Chondrocyte (in vitro differentiated cells): ENCODE measurements at regions not wholly inside any gene's neighbourhood (a gene's known extent, or its start where the extent isn't known, plus 50 kb on each side); places are given as distances from the start of the nearest gene placed in this dataset.
"Not testable (repeated sequence)": the region's sequence is repeated elsewhere in the genome, so short reads cannot be mapped to it uniquely, and the experiment has no call there.

Source experiments
- DNase-seq: peaks from one replicate; pipeline ENCODE4 v3.0.0; 2021; ENCODE audit warnings: mixed read lengths, low spot score
- H3K27ac Mint-ChIP-seq: one replicate; pipeline ENCODE4 v1.8.0; 2021; ENCODE audit warnings: mild to moderate bottlenecking, moderate library complexity, mixed read lengths; ENCODE audit not compliant: unreplicated experiment
- H3K27me3 Mint-ChIP-seq: 2 replicates; pipeline ENCODE4 v1.8.0; 2021; ENCODE audit warnings: low read depth, mixed read lengths
- H3K36me3 Mint-ChIP-seq: 2 replicates; pipeline ENCODE4 v1.8.0; 2021; ENCODE audit warnings: low read depth, mixed read lengths
- H3K4me1 Mint-ChIP-seq: 2 replicates; pipeline ENCODE4 v1.8.0; 2021; ENCODE audit warnings: low read depth, mild to moderate bottlenecking, mixed read lengths
- H3K4me3 Mint-ChIP-seq: one replicate; pipeline ENCODE4 v1.8.0; 2021; ENCODE audit warnings: mild to moderate bottlenecking, moderate library complexity, mixed read lengths; ENCODE audit not compliant: unreplicated experiment
- H3K9me3 Mint-ChIP-seq: 2 replicates; pipeline ENCODE4 v1.8.0; 2021; ENCODE audit warnings: low read depth, mixed read lengths
- TF ChIP-seq, protein P1 (sequence below): fragments of 200-600 bp; sonication (generic); IDR thresholded peaks from 2 replicates; pipeline ENCODE4 v1.5.0; 2021; ENCODE audit warnings: antibody characterized with exemption, mild to moderate bottlenecking, moderate library complexity

GRCh38 chr9:94178927-94179326 lies 80.2 kb upstream of the ZNF169 start:
- Mint-ChIP-seq H3K9me3 (no peaks in the 10 kb centered on the region), H3K27ac (peak overlapping the region; percentile 68), H3K27me3 (no peaks in the 10 kb centered on the region), H3K4me3 (no peak overlapping the region), H3K36me3 (peaks cover 50% of the 10 kb centered on the region), H3K4me1 (peaks cover 68% of the 10 kb centered on the region)
- no peak for DNase-seq
- TF ChIP-seq, protein P1, sequence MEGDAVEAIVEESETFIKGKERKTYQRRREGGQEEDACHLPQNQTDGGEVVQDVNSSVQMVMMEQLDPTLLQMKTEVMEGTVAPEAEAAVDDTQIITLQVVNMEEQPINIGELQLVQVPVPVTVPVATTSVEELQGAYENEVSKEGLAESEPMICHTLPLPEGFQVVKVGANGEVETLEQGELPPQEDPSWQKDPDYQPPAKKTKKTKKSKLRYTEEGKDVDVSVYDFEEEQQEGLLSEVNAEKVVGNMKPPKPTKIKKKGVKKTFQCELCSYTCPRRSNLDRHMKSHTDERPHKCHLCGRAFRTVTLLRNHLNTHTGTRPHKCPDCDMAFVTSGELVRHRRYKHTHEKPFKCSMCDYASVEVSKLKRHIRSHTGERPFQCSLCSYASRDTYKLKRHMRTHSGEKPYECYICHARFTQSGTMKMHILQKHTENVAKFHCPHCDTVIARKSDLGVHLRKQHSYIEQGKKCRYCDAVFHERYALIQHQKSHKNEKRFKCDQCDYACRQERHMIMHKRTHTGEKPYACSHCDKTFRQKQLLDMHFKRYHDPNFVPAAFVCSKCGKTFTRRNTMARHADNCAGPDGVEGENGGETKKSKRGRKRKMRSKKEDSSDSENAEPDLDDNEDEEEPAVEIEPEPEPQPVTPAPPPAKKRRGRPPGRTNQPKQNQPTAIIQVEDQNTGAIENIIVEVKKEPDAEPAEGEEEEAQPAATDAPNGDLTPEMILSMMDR = no peak

- Mint-ChIP-seq H3K27ac (peak overlapping the region; percentile 37), H3K36me3 (peaks cover 47% of the 10 kb centered on the region), H3K27me3 (no peaks in the 10 kb centered on the region), H3K4me1 (peaks cover 48% of the 10 kb centered on the region), H3K4me3 (no peak overlapping the region), H3K9me3 (peaks cover 2% of the 10 kb centered on the region)
- no peak for DNase-seq
- TF ChIP-seq, protein P1 = no peak
Observed at GRCh38 chr9:94181408-94182181, 77.5 kb upstream of the ZNF169 start.

DNA sequence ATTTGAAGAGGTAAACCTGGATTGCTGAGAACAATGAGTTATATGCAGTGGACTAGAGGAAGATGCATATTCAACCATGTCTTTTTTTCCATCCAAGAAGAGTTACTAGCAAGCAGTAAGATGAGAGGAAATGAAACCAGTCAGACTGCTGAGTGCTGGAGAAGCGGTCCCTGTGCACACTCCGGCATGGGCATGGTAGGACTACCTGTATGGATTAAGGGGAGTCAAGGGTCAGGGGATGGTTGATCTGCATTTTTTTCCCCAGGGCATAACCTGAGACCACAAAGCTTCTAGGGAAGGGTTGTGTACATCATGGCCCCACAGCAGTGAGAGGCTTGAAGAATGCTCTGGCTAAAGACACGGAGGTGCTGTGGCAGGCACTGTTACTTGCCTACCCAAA lies 76.6 kb upstream of the ZNF169 start:
- H3K36me3 Mint-ChIP-seq = peaks cover 44% of the 10 kb centered on the region
- H3K27me3 Mint-ChIP-seq = no peaks in the 10 kb centered on the region
- DNase-seq = no peak
- TF ChIP-seq, protein P1 = no peak
- H3K4me3 Mint-ChIP-seq = no peak overlapping the region
- peaks cover 38% of the 10 kb centered on the region for H3K4me1 Mint-ChIP-seq
- no peak overlapping the region for H3K27ac Mint-ChIP-seq
- peaks cover 7% of the 10 kb centered on the region for H3K9me3 Mint-ChIP-seq

DNA sequence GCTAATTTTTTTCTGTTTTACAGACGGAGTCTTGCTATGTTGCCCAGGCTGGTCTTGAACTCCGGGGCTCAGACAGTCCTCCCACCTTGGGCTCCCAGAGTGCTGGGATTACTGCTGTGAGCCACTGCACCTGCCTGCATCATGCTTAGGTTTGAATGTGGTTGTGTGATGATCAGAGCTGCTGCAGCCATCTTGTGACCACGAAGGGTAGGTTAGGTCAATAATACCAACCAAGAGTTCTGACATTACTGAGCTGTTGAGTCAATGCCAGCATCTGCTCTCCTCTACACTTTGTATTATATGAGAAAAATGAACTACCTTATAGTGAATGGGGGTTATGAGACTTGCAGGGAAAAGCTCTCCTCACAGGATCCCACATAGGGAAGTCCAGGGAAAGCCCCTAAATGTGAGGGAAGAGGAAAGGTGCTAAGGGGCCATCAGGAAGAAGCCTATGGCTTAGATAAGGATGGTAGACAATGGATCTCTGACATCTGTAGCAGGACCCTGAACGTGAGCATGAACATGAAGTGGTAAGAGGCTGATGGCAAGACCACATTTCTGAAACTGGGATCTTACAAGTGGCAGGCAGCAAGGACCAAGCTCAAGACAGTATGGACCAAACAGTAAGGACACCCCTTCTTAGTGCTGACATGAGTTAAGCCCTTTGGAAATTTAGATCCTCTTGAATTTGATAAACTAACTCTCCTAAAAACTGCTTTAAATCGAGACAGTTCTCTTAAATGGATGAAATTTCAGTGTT lies 75.7 kb upstream of the ZNF169 start:
- H3K4me3 Mint-ChIP-seq = no peak overlapping the region
- H3K4me1 Mint-ChIP-seq = peaks cover 37% of the 10 kb centered on the region
- DNase-seq = no peak
- TF ChIP-seq, protein P1 = no peak
- H3K9me3 Mint-ChIP-seq = peaks cover 13% of the 10 kb centered on the region
- H3K27me3 Mint-ChIP-seq = no peaks in the 10 kb centered on the region
- peaks cover 49% of the 10 kb centered on the region for H3K36me3 Mint-ChIP-seq
- H3K27ac Mint-ChIP-seq = peak overlapping the region; percentile 5

GRCh38 chr9:94188246-94188645 lies 70.9 kb upstream of the ZNF169 start:
- Mint-ChIP-seq H3K27me3 (no peaks in the 10 kb centered on the region), H3K4me3 (no peak overlapping the region), H3K36me3 (peaks cover 45% of the 10 kb centered on the region), H3K4me1 (peaks cover 7% of the 10 kb centered on the region), H3K9me3 (peaks cover 48% of the 10 kb centered on the region), H3K27ac (no peak overlapping the region)
- TF ChIP-seq, protein P1 = no peak
- no peak for DNase-seq

- not testable (repeated sequence) for H3K4me1 Mint-ChIP-seq, H3K27ac Mint-ChIP-seq, DNase-seq, H3K27me3 Mint-ChIP-seq, H3K4me3 Mint-ChIP-seq
- Mint-ChIP-seq H3K9me3 (peaks cover 72% of the 10 kb centered on the region), H3K36me3 (peaks cover 63% of the 10 kb centered on the region)
Observed at GRCh38 chr9:94191706-94192105, 67.4 kb upstream of the ZNF169 start.
